ENCODE measurements at regions not wholly inside any gene's neighbourhood (a gene's known extent, or its start where the extent isn't known, plus 50 kb on each side); places are given as distances from the start of the nearest gene placed in this dataset.

DNA sequence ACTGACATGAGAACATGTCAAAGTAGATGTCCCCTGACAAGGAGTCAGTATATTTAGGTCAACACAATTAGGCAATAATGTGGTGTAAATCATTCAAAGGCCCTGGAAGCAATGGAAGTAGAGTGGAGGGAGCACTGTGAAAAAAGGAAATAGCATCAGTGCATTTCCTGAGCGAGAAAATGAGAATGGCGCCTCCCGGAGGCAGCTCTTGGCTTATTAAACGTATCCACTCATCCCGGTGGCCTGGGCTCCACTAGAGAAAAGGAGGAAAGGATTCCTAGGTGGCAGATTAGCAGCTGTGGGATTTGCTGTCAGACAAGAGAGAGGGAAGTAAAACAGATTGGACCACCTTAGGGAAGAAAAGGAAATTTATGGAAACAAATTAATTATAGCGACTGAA is 173.7 kb upstream of the TMTC4 start:
- TF ChIP-seq, protein P1, sequence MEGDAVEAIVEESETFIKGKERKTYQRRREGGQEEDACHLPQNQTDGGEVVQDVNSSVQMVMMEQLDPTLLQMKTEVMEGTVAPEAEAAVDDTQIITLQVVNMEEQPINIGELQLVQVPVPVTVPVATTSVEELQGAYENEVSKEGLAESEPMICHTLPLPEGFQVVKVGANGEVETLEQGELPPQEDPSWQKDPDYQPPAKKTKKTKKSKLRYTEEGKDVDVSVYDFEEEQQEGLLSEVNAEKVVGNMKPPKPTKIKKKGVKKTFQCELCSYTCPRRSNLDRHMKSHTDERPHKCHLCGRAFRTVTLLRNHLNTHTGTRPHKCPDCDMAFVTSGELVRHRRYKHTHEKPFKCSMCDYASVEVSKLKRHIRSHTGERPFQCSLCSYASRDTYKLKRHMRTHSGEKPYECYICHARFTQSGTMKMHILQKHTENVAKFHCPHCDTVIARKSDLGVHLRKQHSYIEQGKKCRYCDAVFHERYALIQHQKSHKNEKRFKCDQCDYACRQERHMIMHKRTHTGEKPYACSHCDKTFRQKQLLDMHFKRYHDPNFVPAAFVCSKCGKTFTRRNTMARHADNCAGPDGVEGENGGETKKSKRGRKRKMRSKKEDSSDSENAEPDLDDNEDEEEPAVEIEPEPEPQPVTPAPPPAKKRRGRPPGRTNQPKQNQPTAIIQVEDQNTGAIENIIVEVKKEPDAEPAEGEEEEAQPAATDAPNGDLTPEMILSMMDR (IDR thresholded peaks at IDR 0.05): no peak
- TF ChIP-seq POLR2A (IDR thresholded peaks at IDR 0.05) (no peak), EP300 (IDR thresholded peaks at IDR 0.05) (no peak)
